ENCODE measurements at regions not wholly inside any gene's neighbourhood (a gene's known extent, or its start where the extent isn't known, plus 50 kb on each side); places are given as distances from the start of the nearest gene placed in this dataset.

- TF ChIP-seq CTCF (IDR thresholded peaks at IDR 0.05; ENCODE audit: low read depth, low read length, missing input control) (no peak), FOXA1 (IDR thresholded peaks at IDR 0.05) (no peak), ZBTB33 (IDR thresholded peaks at IDR 0.05) (no peak)
Measured at GRCh38 chr20:6657111-6657510, 110.4 kb upstream of the BMP2 start.
